ENCODE measurements at regions not wholly inside any gene's neighbourhood (a gene's known extent, or its start where the extent isn't known, plus 50 kb on each side); places are given as distances from the start of the nearest gene placed in this dataset.

DNA sequence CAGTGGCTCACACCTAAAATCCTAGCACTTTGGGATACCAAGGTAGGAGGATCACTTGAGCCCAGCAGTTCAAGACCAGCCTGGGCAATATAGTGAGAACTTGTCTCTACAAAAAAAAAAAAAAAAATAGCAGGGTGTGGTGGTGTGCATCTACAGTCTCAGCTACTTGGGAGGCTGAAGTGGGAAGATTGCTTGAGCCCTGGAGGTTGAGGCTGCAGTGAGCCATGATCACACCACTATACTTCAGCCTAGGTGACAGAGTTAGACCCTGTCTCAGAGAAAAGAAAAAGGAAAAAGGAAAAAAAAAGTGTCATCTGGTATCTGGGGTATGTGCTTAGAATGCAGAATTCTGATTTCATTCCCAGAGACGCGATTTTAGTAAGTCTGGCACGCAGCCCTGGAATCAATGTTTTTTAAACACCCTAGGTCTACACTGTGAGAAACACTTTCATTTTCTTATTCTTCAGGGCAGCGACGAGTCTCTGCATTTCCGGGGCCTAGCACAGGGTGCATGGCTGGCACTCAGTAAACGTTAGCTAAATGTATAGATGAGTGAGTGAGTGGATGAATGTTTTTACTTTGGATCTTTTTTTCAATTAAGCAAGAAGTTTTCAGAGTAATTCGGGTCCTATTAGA lies 243.8 kb upstream of the PWP1 start:
- peak; percentile 75 for DNase-seq (ENCODE audit: low read depth, low spot score)

DNA sequence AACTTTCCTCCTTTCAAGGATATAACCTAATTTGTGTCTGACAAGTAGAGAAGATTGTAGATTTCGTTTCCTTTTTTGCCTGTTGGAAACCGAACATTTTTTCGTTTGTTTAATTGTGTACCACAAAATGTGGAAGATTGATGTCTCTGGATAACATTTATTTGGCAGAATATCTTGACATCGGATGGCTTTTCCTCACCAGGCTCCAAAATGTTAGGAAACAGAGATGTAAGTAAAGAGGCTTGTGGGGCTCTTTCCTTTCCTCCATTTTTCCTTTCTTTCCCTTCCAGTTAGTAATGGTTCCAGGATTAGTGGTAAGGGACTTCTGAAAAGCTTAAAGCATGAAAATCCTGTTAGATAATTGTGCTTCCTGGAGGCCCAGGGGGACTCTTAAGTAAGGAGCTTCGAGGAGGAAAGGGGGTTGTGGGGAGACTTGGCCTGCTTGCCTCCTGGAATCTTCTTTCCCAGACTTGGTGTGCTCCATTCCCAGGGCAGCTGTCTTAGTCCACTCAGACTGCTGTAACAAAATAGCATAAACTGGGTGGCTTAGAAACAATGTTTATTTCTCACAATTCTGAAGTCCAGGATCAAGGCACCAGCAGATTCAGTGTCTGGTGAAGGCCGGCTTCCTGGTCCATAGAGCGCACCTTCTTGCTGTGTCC lies 243.1 kb upstream of the PWP1 start:
- peak; percentile 11 for DNase-seq (ENCODE audit: low read depth, low spot score)

DNA sequence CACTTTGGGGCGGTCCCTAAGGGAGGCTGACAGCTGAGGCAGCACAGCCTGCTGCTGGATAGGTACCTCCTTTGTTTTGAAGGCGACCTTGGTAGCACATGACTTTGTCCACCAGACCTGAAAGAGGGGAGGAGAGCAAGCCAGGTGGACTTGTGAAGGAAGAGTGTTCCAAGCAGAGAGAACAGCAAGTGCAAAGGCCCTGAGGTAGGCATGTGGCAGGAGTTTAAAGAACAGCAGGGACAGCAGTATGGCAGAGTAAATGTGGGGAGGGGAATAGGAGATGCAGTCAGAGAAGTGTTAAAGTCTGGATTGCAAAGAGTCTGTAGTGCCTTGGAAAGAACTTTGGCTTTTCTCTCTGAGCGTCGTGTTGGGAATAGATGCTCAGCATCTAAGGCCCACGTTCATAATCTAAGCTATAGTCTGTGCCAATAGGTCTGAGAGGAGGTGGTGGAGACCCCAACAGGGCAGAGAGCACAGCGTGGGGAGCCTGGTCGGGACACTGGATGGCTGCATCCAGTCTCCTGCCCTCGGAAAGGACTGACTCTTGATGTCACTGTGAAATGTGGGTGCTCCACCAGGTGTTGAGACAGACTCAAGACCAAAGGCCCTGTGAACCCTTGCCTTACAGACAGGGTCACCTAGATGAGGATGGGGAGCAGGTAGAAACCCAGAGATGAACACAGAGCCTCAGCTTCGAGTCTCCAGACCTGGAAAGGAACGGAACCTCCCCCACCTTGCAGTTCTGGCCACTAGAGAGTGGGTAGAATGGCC lies 242.1 kb upstream of the PWP1 start:
- DNase-seq (ENCODE audit: low read depth, low spot score): no peak

DNA sequence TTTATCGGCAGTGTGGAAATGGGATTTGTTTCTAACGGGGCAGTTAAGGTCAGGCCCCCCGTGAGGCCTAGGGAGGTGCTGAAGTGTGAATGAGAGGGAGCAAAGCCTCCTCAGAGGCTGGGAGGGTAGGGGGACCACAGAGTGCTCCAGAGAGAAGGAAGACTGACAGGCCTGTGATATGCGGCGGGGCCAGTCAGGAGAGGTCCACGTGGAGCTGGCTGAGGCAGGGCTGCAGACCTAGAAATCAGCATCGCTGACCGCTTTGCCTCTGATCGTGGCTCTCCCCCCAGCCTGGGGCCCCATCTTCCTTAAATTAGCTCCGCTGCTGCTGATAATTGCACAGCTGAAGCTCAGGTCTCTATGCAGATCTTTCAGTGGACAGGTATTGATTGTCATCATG lies 240.8 kb upstream of the PWP1 start:
- no peak for DNase-seq (ENCODE audit: low read depth, low spot score)

DNA sequence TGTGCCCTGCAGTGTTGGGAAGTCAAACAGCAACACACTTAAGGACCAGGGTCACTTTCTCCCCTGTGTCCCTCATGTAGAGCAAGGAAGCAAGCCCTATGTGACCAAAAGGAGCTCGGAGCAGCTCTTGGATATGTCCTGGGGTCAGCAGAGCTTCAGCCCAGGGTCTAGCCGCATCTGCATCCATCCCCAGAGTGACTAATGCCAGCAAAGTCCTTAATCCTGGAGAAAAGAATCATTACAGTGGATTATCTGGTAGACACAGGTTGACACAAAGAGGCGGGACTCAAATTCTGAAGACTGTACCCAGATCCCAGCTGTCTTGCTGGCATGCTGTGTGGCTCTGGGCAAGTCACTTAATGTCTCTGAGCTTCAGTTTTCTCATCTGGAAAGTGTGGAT lies 239.1 kb upstream of the PWP1 start:
- DNase-seq (ENCODE audit: low read depth, low spot score): no peak

DNA sequence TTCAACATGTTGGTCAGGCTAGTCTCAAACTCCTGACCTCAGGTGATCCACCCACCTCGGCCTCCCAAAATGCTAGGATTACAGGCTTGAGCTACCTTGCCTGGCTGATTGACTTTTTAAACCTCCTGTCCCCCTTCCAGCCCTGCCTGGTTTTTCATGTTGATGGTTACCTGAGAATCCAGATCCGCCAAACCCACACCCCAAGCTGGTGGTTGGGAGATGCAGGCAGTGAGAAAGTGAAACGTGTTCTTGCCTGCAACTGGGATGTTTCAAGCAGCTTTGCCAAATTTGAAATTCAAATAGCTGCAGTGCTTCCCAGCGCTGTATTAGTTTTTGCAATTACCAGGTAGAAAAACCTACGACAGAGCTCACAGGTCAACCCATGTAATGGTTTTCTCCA lies 238.3 kb upstream of the PWP1 start:
- no peak for DNase-seq (ENCODE audit: low read depth, low spot score)

DNA sequence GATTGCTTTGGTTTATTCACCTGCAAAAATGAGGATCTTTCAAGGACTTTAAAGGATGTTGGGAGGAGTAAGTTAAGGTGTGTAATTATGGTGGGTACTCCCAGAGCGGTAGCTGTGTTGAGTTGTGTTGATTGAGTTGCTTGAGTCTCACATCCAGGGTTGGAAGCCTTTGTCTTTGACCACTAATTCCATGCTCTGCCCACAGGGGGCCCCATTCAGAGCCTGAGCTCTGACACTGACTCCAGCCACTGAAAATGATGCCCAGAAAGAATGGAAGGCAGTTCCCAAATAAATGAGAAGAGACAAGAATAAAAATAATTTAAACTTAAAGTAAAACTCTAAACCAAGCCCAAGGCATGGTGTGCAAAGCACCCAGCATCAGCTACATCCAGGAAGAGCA lies 237.4 kb upstream of the PWP1 start:
- no peak for DNase-seq (ENCODE audit: low read depth, low spot score)

DNA sequence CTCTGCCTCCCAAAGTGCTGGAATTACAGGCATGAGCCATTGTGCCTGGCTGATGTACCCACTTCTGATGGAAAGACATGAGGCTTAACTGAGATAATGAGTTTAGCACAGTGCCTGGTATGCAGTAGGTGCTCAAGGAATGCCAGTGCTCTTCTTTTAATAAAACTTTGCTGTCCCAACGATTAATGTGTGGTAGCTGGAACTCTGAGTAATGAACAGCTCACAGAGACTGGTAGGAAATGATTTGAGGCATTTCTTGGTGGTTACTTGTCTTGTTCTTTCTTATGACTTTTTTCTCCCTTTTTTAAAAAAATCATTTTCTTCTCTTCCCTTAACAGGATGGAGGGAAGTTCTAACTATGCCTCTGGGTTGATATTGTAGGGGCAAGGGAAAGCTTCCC lies 235.7 kb upstream of the PWP1 start:
- DNase-seq (ENCODE audit: low read depth, low spot score): no peak

DNA sequence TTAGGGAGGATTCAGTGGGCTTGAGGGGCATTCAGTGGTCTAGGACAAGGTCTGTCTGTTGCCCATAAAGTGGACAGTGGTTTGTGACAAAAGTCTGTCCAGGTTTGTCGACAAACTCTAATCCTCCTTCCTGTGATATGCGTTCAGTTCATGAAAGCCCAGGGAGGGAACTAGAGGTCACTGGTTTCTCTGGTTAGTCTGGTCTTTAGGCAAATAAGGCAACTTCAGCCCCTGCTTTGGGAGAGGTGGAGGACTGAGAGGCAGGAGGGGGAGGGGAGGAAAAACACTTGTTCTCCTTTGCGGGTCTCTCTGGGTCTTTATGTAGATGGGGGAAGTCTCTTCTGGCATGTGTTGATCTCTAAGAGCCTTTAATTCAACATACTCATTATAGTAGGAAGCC lies 235.1 kb upstream of the PWP1 start:
- DNase-seq (ENCODE audit: low read depth, low spot score): no peak

DNA sequence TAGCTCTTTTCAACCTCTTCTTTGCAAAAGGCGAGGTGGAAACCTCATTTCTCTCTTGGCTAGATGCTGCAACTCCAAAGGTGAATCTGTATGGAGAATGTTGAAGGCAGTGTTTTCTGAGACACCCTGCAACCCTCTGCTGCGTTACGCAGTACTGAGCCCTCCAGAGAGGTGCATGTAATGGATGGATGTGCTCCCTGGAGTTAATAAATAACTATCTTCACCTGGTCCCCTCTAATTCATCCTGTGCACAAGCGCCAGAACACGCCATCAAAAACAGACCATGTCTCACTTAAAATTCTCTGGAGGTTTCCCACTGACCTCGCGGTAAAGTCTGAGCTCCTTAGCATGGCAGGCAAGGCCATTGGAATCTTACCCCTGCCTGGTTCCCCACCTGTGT lies 234.4 kb upstream of the PWP1 start:
- DNase-seq (ENCODE audit: low read depth, low spot score): no peak

DNA sequence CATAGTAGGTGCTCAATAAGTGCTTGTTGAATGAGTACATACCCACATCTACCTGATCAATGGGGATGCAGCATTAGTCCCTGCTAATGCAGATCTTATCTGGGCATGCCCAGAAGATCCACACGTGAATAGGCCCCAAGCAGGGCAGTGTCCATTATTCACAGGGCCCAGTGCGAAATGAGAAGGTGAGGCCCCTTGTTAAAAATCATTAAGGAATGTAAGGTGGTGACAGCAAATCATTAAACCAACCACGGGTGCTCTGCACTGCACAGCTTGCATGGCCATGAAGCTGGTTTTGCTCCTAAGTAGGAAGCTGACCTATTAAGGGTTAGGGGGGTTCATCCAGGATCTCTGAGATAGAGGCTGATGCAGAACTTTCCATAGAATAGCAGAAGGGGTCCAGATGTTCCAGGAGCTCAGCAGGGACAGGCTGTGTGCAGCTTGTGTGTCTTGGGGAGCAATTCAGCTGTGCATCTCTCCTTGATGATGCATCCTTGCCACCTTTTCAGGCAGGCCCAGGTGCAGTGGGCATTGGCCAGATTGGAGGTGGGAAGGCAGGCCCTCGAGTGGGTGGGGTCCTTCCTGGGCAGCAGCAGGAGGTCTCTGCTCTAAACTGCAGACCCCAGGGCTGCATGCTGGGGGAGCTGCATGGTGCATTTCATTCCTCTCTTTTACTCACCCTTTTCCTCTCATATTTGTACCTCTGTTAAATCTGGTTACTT lies 231.3 kb upstream of the PWP1 start:
- DNase-seq (ENCODE audit: low read depth, low spot score): no peak

DNA sequence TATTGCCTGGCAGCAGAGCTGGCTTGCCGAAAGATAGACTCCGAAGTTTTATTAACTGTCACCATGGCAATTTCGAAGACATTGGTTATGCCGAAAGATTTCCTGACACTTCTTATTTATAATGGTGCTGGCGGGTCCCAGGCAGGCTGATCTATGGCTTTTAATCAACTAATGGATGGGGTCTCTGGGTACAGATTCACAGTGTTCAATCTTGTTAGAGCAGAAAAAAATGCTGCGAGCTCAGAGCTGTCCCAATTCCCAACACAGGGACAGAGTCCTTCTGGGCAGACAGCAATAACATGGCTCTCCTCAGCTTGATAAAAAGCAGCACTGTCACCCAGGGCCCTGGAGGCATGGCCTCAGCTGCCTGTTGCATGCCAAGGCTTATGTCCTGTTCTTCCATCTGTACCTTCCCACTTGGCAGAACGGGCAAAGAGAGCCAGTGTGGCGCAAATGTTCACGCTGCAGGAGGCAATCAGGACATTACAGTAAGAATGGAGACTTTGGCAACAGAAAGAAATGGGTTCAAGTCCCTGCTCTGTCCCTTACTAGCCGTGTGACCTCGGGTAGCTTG lies 228.2 kb upstream of the PWP1 start:
- no peak for DNase-seq (ENCODE audit: low read depth, low spot score)

DNA sequence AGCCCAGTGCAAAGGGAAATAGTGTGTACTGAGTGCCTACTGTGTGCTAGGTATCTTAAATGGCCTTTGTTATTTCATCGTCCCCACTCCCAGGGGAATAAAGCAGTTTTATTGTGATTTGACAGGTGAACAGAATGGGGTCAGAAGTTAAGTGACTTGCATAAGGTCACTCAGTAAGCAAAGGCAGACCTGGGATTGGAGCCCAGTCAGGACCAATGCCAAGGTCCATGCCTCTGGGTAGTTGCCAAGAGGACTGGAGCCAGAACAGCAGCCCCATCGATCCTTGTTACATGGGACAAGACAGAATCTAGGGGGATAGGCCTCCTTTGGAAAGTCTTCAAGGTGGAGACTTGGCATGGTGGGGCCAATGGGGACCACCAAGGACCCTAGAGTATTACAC lies 227.4 kb upstream of the PWP1 start:
- peak; percentile 16 for DNase-seq (ENCODE audit: low read depth, low spot score)

DNA sequence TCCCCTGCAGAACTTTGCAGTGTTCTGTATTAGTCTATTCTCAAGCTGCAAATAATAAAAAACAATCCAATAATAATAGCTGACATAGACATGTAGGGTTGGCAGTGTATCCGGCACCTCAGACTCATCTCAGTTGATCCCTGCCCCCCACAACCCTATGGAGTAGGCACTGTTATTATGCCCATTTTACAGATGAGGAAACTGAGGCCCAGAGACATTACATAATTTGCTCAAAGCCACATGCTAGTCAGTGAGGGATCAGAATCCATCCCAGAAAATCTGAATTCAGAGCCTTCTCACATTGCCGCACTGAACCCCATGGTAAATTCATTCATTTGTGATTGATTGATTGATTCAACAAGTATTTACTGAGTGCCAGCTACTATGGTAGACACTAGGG lies 226.6 kb upstream of the PWP1 start:
- DNase-seq (ENCODE audit: low read depth, low spot score): no peak

DNA sequence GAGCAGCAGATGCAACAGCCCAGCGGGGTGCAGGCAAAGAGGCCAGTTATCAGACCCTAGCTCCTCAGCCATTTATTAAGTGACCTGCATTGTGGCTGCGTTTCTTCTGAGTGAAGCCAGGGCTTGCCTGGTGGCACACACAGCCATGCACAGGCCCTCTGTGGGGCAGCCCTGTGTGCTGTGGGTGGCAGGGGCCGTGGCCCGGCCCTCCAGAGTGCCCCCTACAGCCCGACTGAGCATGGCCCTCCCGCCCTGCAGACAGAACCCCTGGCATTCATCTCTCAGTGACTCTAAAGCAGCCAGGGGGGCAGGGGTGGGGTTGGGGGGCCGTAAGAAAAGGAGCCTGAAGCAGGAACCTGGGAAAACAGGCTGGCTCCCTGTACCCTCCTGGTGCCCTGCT lies 226.0 kb upstream of the PWP1 start:
- no peak for DNase-seq (ENCODE audit: low read depth, low spot score)

DNA sequence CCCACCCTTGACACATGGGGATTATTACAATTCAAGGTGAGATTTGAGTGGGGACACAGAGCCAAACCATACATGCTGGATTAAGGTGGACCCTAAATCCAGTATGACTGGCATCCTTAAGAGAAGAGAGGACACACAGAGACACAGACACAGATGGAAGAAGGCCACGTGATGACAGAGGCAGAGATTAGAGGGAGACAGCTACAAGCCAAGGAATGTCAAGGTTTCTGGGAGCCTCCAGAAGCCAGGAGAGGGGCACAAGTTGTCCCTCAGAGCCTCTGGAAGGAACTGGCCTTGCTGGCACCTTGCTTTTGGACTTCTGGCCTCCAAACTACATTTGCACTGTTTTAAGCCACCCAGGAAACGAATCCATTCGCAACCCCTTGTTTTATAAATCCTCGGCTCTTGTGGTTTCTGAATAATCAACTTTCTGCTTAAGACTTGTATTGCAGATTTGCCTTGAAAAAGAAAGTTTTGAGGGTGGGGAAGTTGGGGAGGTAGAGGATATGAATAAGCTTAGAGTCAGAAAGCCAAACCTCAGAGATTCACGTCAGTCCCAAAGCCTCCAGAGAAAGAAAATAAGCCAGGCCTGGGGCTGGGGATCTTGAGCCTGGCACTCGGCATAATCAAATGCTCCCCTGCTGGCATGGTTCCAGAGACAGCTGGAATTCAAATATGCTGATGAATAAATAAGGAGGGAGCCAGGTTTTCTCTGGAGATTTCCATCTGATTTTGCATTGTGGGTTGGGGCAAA lies 224.2 kb upstream of the PWP1 start:
- DNase-seq (ENCODE audit: low read depth, low spot score): peak; percentile 76

DNA sequence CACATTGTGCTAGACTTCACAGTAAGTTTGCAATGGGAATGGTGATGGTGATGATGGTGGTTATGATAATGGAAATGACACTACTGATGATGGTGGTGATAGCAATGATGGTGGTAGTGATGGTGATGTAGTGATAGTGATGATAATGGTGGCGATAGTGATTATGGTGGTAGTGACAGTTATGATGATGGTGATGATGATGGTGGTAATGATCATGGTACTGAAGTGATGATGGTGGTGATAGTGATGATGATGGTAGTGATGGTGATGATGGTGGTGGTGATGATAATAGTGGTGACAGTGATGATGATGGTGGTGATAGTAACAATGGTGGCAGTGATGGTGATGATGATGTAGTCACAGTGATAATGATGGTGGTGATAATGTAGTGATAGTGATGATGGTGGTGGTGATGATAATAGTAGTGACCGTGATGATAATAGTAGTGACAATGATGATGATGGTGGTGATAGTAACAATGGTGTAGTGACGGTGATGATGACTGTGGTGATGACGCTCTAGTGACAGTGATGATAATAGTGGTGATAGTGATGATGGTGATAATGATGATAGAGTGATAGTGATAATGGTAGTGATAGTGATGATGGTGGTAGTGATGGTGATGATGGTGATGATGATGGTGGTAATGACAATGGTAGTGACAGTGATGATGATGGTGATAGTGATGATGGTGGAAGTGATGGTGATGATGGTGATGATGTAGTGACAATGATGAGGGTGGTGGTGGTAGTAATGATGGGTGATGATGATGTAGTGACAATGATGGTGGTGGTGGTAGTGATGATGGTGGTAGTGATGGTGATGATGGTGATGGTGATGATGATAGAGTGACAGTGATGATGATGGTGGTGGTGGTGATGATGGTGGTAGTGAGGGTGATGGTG lies 222.9 kb upstream of the PWP1 start:
- DNase-seq (ENCODE audit: low read depth, low spot score): no peak

DNA sequence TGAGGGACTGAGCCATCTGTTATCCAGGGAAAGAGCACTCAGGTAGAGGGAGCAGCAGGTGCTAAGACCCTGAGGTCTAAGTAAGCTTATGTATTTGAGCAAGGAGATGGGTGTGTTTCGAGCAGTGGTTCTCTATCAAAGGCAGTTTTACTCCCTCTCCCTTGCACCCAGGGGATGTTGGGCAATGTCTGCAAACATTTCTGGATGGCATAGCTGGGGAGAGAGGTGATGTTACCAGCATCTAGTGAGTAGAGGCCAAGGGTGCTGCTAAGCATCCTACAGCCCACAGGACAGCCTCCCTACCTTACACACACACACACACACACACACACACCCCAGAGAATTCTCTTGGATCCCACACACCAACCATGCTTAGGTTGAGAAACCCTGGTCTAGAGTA lies 221.0 kb upstream of the PWP1 start:
- no peak for DNase-seq (ENCODE audit: low read depth, low spot score)

DNA sequence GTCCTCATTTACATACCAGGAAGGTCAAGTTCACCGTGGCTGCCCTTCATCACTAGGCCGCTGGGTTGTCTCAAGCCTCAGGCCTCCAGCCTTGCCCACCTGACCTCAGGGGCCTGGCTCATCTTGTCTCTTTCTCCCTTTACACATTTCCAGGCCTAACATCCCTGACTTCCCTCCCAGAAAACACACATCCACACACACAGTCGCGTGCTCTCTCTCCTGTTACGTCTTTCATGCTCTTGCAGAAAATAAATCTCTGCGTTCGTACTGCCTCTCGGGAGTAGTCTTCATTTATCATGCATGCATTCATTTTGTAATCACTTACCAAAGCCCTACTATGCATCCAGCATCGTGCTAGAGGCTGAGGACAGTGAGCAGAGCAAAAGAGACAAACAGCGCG lies 220.0 kb upstream of the PWP1 start:
- no peak for DNase-seq (ENCODE audit: low read depth, low spot score)

DNA sequence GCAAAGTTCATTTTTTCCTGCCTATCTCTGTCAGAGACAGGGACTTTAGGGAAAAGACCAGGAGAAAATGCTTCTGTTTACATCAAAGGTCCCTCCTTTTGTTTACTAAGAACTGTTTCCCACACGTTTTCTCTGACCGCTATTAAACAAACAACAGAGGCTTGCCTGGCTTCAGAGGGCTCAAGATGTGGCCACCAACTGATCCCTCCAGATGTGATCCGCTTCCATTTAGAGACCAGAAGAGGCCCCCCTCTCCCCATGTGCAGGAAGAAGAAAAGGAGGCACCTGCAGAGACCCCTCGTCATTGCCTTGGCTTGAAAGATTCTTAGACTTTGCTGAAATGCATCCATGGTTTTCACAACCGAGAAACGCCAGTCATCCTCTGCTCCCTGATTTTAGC lies 217.9 kb upstream of the PWP1 start:
- no peak for DNase-seq (ENCODE audit: low read depth, low spot score)

Data from astrocyte of the hippocampus (primary cell).